Subcutaneous abdominal adipose tissue (tissue), 5 donors: ENCODE measurements at regions not wholly inside any gene's neighbourhood (a gene's known extent, or its start where the extent isn't known, plus 50 kb on each side); places are given as distances from the start of the nearest gene placed in this dataset.
A peak's percentile ranks its signal among the peaks of the same experiment; 100 is the strongest.

Experiments used
- H3K27ac ChIP-seq: one replicate; pipeline ENCODE4 v1.7.0; 2013; ENCODE audit warnings: low read depth, mild to moderate bottlenecking, inconsistent platforms, low read length, moderate library complexity
- H3K27me3 ChIP-seq, 5 donors: one replicate each; pipeline ENCODE4 v1.7.0; 2013; ENCODE audit warnings: low read length in 5 of 5, inconsistent platforms in 1 of 5; ENCODE audit not compliant: control insufficient read depth in 5 of 5, insufficient read depth in 4 of 5
- H3K36me3 ChIP-seq, 5 donors: one replicate each; pipeline ENCODE4 v1.7.0; 2013; ENCODE audit warnings: low read length in 5 of 5; ENCODE audit not compliant: control insufficient read depth in 5 of 5, insufficient read depth in 5 of 5
- H3K4me1 ChIP-seq, 5 donors: one replicate each; pipeline ENCODE4 v1.7.0; 2013; ENCODE audit warnings: low read length in 5 of 5, mild to moderate bottlenecking in 3 of 5, moderate library complexity in 1 of 5; ENCODE audit not compliant: control insufficient read depth in 5 of 5, insufficient read depth in 5 of 5
- H3K4me3 ChIP-seq, 5 donors: one replicate each; pipeline ENCODE4 v1.7.0; 2013; ENCODE audit warnings: low read length in 5 of 5, low read depth in 1 of 5
- H3K9ac ChIP-seq, 5 donors: one replicate each; pipeline ENCODE4 v1.7.0; 2013; ENCODE audit warnings: low read length in 5 of 5, mild to moderate bottlenecking in 4 of 5, moderate library complexity in 3 of 5
- H3K9me3 ChIP-seq, 5 donors: one replicate each; pipeline ENCODE4 v1.7.0; 2013; ENCODE audit warnings: low read length in 5 of 5; ENCODE audit not compliant: control insufficient read depth in 5 of 5
- donor health status: healthy.
- donor health status: healthy.
- donor health status: healthy.
- donor health status: healthy.
- donor health status: healthy.

DNA sequence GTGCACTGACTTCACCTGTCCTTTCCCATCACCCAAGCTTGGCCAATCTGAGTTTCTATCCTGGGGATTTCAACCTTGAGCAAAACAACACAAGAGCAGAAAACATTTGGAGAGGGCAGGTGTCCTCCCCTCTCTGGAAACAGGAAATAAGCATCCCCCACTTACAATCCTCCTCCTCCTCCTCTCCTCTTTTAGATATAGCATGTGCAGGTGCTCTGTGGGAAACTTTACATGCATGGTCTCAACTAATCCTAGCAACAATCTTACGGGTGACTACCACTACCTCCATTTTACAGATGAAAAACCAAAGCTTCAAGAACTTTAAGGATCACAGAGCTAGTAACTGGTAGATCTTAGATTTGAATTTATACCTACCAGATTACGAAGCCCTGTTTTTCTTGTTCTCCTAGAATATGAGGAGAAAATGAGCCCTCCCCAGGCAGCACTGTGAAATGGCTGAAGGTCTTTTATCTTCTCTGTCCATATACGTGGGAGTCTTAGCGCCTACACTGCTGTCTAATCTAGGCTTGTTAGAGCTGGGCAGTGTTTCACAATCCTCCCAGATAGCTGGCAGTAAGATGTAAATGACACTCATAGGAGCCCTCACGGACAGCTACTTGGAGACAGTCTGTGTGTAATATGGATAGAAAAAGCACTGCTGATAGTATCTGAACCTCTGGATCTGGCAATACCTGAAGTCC lies 301.2 kb upstream of the PROK2 start:
- H3K27me3 ChIP-seq, result no peaks in the 10 kb centered on the region
- H3K36me3 ChIP-seq, result no peaks in the 10 kb centered on the region
- H3K4me1 ChIP-seq, result peaks cover 0 to 26% (median 19%) of the 10 kb centered on the region in 5 donors
- H3K4me3 ChIP-seq, result no peak overlapping the region
- H3K27ac ChIP-seq, result no peak overlapping the region
- H3K9me3 ChIP-seq, result no peaks in the 10 kb centered on the region
- no peak overlapping the region for H3K9ac ChIP-seq

DNA sequence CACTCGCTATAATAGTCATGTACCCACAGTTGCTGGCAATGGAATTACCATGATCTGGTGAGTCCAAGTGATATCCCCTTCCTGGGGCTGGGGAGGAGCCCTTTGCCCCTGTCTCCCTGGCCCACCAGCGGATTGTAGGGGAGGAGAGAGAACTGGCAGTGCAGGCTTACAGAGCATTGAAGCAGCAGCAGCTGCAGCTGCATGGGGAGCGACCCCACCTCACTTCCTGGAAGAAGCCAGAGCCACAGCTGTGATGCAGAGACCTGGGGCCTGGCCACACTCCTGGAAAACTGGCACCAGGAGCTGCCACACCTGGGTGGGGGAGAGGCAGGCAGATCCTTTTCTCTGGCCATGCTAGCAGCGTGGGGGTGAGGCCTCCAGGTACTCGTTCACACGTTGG lies 300.1 kb upstream of the PROK2 start:
- peaks cover 0 to 29% (median 19%) of the 10 kb centered on the region in 5 donors for H3K4me1 ChIP-seq
- no peaks in the 10 kb centered on the region for H3K27me3 ChIP-seq
- H3K9me3 ChIP-seq, result no peaks in the 10 kb centered on the region
- H3K27ac ChIP-seq, result no peak overlapping the region
- H3K4me3 ChIP-seq, result no peak overlapping the region
- no peak overlapping the region for H3K9ac ChIP-seq
- H3K36me3 ChIP-seq, result no peaks in the 10 kb centered on the region

DNA sequence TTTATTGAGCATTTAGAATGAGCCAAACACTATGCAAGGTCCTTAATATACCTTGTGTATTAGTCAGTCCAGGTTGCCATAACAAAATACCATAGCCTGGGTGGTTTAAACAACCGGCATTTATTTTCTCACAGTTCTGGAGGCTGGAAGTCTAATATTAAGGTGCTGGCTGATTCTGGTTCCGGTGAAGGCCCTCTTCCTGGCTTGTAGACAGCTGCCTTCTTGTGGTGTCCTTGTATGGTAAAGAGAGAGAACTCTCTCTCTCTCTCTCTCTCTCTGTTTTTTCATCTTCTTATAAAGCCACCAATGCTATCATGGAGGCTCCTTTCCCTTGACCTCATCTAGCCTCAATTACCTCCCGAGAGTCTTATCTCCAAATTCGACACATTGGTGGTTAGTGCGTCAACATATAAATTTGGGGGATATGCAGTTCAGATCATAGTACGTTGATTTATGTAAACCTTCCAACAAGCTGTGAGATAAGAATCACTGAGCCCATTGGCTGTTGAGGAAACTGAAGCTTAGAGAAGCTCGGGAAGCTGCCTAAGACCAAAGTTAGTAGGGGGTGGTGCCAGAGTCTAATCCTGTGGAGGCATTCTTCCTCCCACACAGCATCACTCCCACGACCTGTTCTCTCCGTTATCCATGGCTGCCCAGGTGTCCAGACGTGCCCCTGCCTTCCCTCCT lies 298.0 kb upstream of the PROK2 start:
- Histone ChIP-seq H3K36me3 (no peaks in the 10 kb centered on the region), H3K4me1 (peaks cover 0 to 29% (median 19%) of the 10 kb centered on the region in 5 donors), H3K9ac (no peak overlapping the region), H3K27ac (peak overlapping the region; percentile 47), H3K27me3 (no peaks in the 10 kb centered on the region), H3K9me3 (no peaks in the 10 kb centered on the region), H3K4me3 (no peak overlapping the region)

DNA sequence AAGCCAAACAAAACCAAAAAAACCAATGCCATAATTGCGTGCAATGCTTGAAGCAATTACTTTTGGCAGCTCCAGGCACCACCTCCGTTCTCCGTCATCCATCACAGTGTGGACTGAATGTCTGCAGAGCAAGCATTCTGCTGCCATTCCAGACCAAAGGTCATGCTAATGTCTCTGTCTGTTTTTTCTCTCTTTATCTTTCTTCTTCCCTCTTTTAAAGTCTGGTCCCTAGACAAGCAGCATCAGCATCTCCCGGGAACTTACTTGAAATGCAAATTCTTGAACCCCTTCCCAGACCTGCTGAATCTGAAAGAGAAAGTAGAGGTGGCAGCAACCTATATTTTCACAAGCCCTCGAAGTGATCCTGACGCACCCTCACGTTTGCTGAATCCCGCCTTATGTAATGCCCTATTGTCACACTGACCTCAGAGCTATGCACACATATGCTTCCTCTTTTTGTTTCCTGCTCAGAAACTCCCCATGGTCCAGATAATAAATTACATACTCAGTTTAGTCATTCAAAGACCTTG lies 297.3 kb upstream of the PROK2 start:
- H3K4me1 ChIP-seq, result peaks cover 0 to 29% (median 19%) of the 10 kb centered on the region in 5 donors
- H3K27me3 ChIP-seq, result no peaks in the 10 kb centered on the region
- H3K9ac ChIP-seq, result peak overlapping the region in 1 of 5 donors; percentile 33
- no peaks in the 10 kb centered on the region for H3K9me3 ChIP-seq
- H3K27ac ChIP-seq, result no peak overlapping the region
- peak overlapping the region in 4 of 5 donors; percentile 0 to 16 (median 14) for H3K4me3 ChIP-seq
- no peaks in the 10 kb centered on the region for H3K36me3 ChIP-seq

DNA sequence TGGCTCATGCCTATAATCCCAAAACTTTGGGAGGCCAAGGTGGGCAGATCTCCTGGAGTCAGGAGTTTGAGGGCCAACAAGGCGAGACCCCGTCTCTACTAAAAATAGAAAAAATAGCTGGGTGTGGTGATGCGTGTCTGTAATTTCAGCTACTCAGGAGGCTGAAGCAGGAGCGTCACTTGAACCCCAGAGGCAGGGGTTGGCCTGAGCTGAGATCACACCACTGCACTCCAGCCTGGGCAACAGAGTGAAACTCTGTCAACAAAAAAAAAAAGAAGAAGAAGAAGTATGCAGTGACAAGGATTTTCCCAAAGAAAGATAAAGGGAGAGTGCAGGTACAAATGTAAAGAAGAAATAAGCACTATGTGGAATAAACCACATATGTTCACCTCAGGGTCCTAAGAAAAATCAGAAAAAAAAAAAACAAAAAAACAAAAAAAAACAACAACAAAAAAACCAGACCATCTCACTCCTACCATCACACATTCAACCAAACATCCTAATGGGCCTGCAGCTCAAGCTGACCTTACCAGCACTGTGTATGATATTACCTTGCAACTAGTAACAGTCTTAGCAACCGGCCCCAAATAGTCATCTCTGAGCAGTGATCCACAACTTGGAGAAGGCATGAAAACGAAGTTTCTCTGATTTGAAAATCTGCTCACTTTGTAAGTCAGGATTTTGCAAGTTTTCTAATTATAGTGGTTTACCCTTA lies 296.7 kb upstream of the PROK2 start:
- Histone ChIP-seq H3K36me3 (no peaks in the 10 kb centered on the region), H3K9ac (no peak overlapping the region), H3K27ac (no peak overlapping the region), H3K9me3 (peaks cover 0 to 1% (median 0%) of the 10 kb centered on the region in 5 donors), H3K27me3 (no peaks in the 10 kb centered on the region), H3K4me1 (peaks cover 0 to 25% (median 18%) of the 10 kb centered on the region in 5 donors), H3K4me3 (peak overlapping the region in 1 of 5 donors; percentile 13)

DNA sequence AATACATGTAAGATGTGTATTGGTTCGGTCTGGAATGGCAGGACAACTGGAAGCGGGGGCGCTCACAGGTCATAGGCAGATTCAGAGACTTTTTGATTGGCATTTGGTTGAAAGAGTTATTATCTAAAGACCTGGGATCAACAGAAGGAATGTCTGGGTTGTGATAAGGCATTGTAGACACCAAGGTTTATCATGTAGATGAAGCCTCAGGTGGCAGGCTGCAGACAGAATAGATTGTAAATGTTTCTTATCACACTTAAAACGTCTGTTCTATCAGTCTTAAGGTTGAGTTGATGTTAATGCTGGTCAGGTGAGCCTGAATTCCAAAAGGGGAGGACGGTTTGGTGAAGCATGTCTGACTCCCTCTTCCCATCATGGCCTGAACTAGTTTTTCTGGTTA lies 295.9 kb upstream of the PROK2 start:
- Histone ChIP-seq H3K9me3 (peaks cover 0 to 7% (median 0%) of the 10 kb centered on the region in 5 donors), H3K27ac (no peak overlapping the region), H3K36me3 (no peaks in the 10 kb centered on the region), H3K9ac (no peak overlapping the region), H3K27me3 (no peaks in the 10 kb centered on the region), H3K4me3 (no peak overlapping the region), H3K4me1 (peaks cover 0 to 23% (median 15%) of the 10 kb centered on the region in 5 donors)

DNA sequence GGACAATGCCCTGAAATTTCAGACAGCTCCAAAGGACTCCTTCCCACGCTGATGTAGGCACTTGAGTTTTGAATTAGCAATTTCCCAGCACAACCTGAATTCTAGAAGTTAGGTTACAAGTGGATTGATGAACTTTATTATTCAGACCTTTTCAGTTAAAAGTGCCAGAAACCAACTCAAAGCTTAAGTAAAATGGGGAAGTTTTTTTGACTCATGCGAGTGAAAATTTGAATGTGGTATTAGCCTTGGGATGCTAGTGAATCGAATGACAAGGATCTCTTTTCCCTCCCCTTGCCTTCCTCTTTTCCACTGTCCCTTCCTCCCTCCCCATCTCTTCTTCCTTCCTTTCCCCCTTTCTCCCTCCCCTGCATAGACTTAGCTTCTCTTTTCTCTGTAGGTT lies 295.1 kb upstream of the PROK2 start:
- no peaks in the 10 kb centered on the region for H3K27me3 ChIP-seq
- peaks cover 0 to 13% (median 3%) of the 10 kb centered on the region in 5 donors for H3K9me3 ChIP-seq
- no peak overlapping the region for H3K27ac ChIP-seq
- peaks cover 0 to 23% (median 15%) of the 10 kb centered on the region in 5 donors for H3K4me1 ChIP-seq
- no peak overlapping the region for H3K4me3 ChIP-seq
- H3K9ac ChIP-seq, result no peak overlapping the region
- no peaks in the 10 kb centered on the region for H3K36me3 ChIP-seq

DNA sequence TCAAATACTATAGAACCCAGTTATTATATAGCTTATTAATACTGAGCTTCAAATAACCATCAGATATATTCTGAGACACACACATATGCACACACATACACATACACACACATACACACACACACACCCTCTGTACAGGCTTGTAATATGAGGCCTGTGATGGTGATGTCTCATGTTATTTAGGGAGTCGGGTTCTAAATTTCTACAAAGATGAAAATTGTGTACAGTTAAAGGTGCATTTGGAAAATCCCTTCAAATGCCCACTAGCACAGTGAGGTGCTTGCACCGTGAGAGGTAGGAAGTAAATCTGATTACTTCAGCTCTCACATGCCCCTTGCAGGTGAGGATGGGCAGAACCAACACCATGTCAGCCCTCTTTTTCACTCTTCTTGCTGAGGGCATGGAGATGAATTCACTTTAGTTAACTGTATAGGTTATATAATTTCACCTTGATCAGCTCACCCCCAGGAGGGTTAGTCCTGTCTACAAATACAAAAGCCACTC lies 294.5 kb upstream of the PROK2 start:
- Histone ChIP-seq H3K9ac (no peak overlapping the region), H3K27me3 (no peaks in the 10 kb centered on the region), H3K36me3 (no peaks in the 10 kb centered on the region), H3K27ac (no peak overlapping the region), H3K9me3 (peaks cover 0 to 17% (median 3%) of the 10 kb centered on the region in 5 donors), H3K4me3 (no peak overlapping the region), H3K4me1 (peaks cover 0 to 23% (median 15%) of the 10 kb centered on the region in 5 donors)

DNA sequence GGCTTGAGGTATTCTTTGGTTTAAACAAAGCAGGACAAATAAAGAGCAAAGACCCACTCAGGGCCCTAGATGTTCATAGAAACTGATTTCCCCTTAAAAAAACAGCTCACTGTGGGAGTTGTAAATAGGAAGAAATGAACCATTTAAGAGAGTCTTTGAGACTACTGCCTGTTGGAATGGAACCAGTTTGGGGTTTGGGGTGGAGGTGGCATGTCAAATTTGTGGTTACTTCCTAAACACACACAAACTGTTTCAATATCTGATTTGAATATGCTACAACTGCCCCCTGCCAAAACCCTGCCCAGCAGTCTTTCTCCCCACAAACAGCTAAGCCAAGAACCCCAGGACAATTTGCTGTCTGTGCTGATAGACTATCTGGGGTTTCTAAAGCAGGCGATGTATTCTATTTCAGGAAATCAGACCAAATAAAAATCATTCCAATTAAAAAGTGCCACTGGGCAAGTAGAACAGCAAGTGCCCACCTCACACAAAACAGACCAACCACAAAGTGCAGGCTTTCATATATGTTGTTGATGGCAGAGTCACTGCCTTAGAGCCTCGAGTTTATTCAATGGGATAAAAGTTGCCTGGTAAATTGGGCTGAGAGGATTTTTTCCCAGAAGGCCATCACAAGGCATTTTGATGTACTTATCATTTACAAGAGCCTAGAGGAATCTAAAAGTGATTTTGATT lies 293.9 kb upstream of the PROK2 start:
- no peak overlapping the region for H3K27ac ChIP-seq
- no peaks in the 10 kb centered on the region for H3K36me3 ChIP-seq
- H3K27me3 ChIP-seq, result no peaks in the 10 kb centered on the region
- peaks cover 0 to 17% (median 3%) of the 10 kb centered on the region in 5 donors for H3K9me3 ChIP-seq
- H3K9ac ChIP-seq, result no peak overlapping the region
- H3K4me1 ChIP-seq, result peaks cover 0 to 23% (median 15%) of the 10 kb centered on the region in 5 donors
- H3K4me3 ChIP-seq, result no peak overlapping the region
